GM20431 (cell line): ENCODE measurements at regions not wholly inside any gene's neighbourhood (a gene's known extent, or its start where the extent isn't known, plus 50 kb on each side); places are given as distances from the start of the nearest gene placed in this dataset.

Experiments
- in situ Hi-C: fragments of 300-500 bp; cut with MseI, MboI; formaldehyde crosslinking; loops from one replicate; pipeline ENCODE4 v1.15.0; 2020; ENCODE audit warnings: low sequenced_read_pairs; ENCODE audit not compliant: unreplicated experiment

DNA sequence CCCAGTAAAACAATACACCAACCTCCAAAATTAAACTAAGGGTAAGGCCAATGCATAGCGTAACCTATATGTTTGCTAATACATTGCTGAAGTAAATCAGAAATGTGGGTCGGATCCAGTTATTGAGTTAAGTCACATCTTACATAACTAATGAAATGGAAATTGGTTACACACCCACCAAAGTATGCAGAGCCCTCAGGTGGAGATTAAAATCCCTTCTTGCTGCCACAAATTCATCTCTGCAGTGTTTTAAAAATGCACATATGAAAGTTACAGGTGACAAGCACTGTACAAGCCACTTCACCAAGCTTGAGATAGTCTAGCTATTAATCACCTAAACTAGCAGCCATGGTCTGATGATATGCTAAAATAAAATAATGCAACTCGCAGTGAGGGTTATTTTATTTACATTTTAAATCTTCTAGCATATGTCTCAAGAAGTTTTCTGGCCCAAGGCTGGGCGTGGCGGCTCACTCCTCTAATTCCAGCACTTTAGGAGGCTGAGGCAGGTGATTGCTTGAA is 130.6 kb downstream of the AQP9 start:
- in situ Hi-C loops = no loop called here

DNA sequence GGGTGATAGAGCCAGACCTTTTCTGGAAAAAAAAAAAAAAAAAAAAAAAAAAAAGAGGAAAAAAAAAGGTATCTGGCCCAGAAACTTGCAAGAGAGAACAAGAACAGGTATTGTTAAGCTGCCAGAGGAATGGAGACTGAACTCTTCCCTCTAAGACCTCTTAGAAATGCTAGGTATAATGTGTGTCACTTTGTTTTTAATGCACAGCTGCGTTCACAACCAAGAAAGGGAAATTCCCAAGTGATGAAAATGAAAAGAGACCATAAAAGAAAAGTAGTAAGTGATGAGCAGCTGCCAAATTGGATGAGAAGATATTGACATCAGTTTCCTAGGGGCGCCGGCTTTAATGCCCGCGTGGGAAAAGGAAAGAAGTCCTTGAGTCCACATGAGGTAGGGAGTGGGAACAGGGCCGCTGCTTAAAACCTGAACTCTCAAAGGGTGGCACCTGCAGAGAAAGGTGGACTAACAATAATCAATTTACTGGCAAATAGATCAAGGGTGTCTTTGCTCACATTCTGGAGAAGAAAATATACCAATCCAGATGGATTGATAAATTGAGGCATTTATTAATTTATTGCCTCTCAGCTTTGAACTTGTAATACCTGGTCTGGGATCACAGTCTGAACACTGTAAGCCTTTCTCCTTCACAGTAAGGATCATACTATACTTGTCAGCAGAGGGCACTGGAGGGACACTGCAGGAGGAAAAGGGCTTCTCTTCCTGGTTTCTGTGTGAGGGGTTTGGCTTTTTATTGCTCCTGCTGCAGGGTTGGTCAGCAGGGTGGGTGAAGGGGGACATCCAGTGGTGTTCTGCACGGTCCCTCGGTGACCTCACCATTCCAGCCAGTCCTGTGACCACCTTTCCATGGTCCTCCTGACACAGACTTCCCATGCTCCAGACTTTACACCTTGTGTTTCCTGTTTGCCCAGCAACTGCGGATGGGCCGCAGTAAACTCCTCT is 131.6 kb downstream of the AQP9 start:
- in situ Hi-C loops = no loop called here

DNA sequence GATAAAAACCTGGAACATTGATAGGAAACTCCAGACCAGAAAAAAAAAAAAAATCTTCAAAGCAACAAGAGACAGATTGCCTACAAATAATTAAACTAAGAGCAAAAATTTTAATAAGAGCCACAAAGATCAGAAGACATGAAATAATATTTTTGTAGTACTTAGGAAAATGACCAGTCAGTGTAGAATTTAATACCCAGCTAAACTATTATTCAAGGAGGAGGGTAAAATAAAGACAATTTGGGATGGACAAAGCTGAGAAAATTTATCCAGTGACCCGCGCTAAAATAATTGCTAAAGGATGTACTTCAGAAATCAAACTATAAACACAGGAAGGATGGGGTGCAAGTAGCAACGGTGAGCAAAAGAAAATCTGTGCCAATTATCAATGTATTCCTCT is 133.2 kb downstream of the AQP9 start:
- in situ Hi-C loops = no loop called here

DNA sequence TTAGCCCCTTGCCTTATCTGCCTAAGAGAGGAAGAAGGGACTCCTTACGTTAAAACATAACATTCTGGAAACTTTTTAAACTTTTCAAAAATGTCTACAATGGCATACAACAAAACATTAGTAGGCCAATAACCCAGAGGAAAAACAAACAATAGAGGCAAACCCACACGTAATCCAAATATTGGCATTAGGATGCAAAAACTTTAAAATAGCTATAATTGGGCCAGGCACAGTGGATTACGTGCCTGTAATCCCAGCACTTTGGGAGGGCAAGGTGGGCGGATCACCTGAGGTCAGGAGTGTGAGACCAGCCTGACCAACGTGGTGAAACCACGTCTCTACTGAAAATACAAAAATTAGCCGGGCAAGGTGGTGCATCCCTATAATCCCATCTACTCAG is 134.9 kb downstream of the AQP9 start:
- in situ Hi-C loops = no loop called here

DNA sequence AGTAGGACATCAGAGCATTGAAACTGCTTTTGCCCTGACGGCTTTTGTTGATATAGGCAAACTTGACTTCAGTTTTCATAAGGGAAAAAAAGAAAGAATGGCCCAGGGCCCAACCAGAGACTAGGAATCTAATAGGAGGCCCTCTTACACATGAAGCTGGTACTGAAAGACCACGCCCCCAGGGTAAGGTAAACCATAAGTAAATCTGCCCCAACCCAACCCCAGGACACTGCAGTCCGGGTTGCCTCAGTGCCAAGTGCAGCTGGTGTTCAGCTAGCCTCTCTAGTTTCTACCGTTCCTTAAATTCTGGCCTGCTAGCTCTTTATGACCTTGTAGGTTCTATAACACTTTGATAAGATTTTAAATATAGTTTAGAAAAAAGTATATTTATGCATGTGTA is 136.7 kb downstream of the AQP9 start:
- in situ Hi-C loops = no loop called here

DNA sequence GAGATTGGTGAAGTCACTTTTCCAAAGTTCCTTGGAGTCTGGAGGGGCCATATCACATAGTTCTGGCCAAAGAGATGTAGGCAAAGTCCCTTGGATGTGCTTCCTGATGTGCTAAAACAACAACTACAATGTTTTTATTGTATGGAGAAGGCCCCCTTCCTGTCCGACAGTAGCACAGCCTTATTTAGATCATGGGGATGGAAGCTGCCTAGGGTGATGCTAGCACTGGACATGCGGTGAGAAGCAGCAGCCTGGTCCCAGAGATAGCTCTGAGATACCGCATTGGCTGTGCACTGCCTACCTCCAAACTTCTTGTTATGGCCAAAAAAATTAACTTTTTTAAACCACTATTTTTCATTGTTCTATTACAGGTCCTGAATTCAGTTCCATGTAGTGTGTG is 137.6 kb downstream of the AQP9 start:
- in situ Hi-C loops = no loop called here

DNA sequence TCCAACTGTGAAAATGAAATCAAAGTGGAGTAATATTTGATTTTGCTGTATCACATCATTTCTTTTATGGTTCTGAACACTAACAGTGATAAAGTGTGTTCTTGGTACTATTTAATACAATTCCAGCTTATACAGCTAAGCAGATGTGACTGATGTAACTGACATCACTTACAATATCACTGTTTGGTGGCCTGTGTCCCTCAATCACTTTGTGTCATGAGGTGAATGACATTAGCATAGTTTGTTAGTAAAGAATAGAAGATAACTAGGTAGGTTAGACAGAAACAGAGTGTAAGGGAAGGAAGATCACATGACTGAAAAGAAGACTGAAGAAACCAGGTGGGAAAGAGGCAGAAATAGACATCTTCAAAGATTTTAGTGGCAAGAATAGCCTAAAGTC is 138.7 kb downstream of the AQP9 start:
- in situ Hi-C loops = no loop called here

DNA sequence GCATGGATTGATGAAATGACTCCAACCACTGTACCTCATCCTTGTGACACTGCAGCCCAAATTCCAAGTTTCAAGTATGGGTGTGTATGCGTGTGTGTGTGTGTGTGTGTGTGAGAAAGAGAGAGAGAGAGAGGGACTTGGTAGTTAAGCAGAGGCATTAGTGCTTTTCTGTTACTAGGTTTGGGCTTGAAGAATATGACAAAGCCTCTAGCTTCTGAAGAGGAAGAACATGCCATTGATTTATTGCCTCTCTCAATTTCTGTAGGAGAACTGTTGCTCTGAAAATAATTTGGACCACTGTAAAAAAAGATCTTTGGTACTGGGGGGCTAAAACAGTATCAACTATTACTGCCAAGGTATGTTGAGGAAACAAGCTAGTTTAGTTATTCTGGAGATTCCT is 139.2 kb downstream of the AQP9 start:
- in situ Hi-C loops = no loop called here

DNA sequence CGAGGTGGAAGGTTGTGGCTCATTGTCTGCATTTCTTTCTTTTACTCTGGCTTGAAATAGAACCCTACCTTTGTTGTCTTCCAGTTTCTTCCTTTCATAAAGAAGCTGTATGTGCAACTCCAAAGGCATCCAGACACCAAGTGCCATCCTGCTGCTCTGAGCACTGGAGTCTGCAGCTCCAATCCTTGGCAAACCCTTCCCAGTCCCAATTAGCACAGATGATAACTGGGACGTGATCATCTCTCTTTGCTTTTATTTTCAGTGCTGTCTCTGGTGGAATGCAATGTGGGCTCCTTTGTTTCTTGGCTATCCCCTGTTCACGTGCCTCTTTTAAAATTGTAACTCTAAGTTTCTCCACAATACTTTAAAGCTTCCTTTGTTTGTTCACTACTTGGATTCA is 140.9 kb downstream of the AQP9 start:
- in situ Hi-C loops = no loop called here

DNA sequence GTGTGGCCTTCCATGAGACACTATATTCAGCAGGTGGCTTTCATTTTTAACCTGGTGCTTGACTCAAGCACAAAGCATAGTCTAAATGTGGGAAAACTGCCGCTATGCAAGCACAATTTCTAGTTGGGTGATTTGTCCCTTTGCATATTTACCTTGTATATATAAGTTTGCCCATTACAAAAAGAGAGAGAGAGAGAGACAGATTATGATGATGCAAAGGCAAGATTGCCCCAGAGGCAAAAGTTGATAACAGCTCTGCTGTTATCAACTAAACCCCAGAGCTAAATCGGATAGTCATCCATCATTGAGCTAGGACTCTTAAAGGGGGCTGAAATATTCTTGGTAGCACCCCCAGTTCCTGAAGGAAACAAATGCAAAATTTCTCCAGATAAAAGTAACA is 141.5 kb downstream of the AQP9 start:
- in situ Hi-C loops = no loop called here

DNA sequence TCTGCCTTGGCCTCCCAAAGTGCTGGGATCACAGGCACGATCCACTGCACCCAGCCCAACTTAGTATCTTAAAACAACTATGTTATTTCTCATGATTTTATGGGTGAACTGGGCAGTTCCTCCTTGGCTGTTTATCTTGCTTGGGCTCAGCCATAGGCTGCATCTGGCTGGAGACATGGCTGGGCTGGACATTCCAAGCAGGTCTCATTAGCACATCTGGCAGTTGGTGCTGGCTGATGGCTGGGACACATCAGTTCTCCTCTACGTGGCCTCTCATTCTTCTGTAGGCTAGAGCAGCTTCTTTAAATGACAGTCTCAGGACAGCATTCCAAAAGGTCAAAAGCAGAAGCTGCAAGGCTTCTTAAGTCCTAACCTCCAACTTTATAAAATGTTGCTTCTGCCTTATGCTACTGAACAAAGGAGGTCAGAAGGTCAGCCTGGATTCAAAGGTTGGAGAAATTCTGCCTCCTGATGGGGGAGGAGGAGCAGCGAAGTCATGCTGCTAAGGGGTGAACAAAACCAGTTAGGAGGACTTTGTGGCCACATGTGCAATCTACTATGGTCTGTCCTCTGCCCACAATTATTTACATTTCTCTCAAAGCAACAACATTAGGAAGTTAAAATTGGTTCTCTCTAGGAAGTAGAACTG is 144.0 kb downstream of the AQP9 start:
- in situ Hi-C loops = no loop called here

DNA sequence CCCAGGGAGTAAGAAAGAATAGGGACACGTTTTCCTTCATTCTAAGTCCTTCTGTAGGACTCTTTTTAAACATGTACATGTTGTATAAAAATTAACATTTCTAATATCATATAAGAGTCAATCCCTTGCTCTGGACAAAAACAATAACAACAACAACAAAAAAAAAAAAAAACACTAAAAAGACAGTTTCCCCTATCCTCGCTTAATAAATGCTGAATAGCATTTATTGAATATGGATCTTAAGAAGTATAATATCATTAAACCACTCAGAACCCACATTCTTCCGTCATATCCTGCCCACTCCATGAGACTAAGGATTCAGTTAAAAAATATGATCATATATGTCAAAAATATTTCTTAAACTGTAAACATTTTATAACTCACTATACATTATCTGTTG is 145.1 kb downstream of the AQP9 start:
- in situ Hi-C loops = no loop called here

DNA sequence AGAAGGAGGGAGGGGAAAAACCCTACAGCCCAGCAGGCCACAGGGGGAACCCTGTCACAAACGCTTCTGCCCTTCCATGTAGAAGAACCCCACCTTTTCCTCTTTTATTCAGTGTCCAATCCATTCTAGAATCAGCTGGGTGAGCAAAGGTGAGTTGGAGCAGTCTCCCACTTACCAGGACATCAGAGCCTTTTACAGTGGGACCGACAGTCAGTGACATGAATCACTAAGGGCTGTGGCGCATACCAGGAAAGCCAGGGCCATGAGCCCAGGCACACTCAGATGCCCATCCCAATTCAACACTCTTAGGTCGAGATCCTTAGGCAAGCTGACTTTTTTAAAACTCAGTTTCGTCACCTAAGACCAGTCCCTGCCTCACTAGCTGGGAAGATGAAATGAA is 146.1 kb downstream of the AQP9 start:
- in situ Hi-C loops = no loop called here

DNA sequence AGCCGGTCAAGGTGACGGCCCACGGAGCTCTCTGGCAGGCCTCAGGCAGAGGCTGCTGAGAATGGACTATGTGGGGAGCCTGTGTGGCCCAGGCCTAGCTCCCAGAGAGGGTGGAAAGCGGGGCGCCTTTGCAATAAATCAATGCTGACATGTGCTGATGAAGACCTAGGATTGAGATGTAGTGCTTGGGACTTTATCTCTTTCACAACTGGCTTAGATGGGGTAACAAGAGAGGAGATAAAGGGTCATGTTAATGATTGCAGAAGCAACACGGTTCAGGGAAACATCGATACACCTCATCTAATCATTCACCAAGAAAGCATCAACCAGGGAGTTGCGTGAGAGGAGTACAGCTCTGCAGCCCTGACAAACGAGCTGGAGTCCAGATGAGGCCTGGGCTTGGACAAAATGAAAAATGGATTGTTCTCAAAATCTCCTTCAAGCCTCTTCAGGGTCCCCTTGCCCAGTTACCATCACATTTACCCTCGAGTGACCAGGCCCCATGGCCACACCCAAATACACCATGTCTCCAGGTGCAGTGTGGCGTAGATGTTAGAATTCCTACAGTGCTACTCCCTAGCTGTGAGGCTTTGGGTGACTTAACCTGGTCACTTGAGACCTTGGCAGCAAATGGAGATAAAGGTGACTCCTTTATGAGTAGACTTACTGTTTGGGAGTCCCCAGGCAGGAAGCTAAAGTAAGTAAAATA is 146.4 kb upstream of the LIPC start:
- in situ Hi-C loops = no loop called here

DNA sequence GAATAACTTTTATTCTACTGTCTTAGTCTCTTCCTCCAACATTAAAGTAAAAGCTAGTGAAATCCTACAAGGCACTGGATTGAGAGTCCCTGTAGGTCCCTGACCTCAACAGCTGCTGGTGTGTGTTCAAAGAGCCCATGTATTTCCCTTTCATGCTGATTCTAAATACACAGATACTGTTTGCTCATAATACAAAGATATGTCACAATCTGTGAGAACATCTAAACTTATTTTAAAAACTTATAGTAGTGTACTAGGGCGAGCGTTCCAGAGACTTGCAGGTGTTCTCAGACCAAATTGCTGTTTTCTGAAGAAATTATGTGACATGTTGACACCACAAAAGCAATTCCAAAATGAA is 145.9 kb upstream of the LIPC start:
- in situ Hi-C loops = no loop called here

DNA sequence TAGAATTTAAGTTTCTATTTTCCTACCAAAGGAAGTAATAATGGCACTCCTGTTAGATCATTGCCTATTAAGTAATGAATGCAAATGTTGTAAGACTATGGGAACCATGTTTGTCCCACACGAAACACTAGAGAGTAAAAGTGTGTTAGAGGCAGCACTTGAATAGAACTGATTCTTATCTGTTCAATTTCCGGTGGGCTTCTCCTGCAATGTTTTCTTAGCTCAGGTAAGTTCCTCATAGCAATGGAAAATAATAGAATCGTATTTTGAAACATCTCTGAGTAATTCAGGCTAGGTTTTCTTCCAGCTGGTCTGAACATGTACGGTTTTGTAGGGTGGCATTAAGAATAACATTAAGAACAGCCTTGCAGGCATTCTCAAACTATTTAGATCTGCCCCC is 145.3 kb upstream of the LIPC start:
- in situ Hi-C loops = no loop called here

DNA sequence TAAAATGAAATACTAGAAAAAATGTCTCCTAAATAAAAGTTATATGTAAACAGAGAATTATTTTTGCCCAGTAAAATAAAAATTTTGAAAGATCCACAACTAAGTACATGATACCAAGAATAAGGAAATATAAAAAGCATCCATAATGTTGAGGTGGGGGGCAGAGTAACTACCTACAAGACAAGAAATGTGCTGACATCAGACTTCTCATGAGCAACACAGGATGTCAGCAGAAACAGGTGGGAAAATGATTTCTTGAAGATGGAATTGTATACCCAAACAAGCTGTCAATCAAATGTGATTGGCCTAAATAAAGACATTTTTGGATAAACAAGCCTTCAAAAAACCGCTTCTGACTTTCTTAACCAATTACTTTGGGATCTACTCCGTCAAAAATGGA is 143.9 kb upstream of the LIPC start:
- in situ Hi-C loops = no loop called here

DNA sequence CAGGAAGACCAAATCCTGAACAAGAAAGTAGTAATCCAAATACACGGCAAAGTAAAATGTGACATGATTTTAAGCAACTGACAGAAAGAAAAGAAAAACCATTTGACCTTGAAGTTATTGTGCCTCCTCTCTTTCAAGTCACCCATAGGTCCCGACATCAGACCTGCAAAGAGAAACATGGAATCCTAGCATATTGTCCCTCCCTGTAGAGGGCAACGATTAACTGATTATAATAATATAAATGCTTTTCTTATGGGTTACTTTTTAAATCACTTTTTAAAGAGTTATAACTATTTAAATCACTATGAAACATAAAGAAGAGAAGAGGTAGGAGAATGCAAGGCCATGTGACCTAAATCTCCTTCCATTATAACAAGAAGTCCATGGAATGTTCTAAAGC is 143.2 kb upstream of the LIPC start:
- in situ Hi-C loops = no loop called here

DNA sequence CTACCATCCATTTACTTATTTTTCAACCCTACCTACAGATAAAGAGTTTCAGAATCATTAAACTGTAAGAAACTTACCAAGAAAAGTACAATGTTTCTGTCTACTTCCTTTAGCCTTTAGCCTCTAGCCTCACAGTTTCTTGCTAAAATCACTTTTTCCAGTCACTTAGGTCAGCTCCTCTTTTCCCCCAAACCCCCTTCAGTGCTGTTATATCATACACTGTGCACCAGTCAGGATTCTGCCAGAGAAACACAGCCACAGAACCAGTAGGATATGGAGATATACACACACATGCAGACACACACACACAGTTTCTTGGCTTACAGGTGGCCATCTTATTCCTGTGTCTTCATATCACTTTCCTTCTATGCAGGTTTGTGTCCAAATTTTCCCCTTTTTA is 139.9 kb upstream of the LIPC start:
- in situ Hi-C loops = no loop called here

DNA sequence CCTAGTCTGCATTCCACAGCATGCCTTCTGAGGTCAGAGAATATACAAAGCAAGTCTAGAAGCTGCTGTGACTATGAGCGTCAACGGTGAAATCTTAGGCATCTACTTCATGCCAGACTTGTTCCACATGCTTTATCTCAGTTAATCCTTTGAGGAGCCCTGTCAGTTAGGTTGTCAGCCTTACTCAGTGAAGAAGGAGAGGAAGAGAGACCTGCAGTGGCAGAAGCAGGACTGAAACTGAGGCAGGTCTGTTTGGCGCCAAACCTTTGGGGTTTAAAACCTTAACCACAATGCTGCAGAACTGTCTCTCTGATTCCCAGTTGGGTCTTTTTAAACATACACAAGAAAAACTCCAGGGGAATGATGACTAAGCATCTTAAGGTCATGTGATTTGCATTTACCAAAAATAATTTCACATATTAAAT is 139.0 kb upstream of the LIPC start:
- in situ Hi-C loops = no loop called here
